DND-41 (cell line): ENCODE measurements at regions not wholly inside any gene's neighbourhood (a gene's known extent, or its start where the extent isn't known, plus 50 kb on each side); places are given as distances from the start of the nearest gene placed in this dataset.

ENCODE experiments used
- CTCF ChIP-seq: IDR thresholded peaks from 2 replicates; pipeline ENCODE4 v1.5.1; 2012; ENCODE audit warnings: borderline replicate concordance, low read length, moderate library complexity, mild to moderate bottlenecking; ENCODE audit not compliant: poor library complexity, severe bottlenecking; ENCODE audit errors: extremely low read depth
- EZH2 ChIP-seq: IDR thresholded peaks from 3 replicates; pipeline ENCODE4 v1.6.1; 2012; ENCODE audit warnings: borderline replicate concordance, low read depth, mild to moderate bottlenecking, moderate library complexity, low read length, inconsistent platforms; ENCODE audit not compliant: severe bottlenecking

GRCh38 chr6:170464080-170464479, 89.0 kb downstream of the PSMB1 start:
- TF ChIP-seq CTCF (no peak), EZH2 (no peak)
